DOHH2 (cell line): ENCODE measurements at regions not wholly inside any gene's neighbourhood (a gene's known extent, or its start where the extent isn't known, plus 50 kb on each side); places are given as distances from the start of the nearest gene placed in this dataset.

Experiments
- H3F3A ChIP-seq: fragments of 200-600 bp; sonication (generic), shearing (Covaris generic); 2 replicates; pipeline ENCODE4 v1.6.0; 2016; ENCODE audit warnings: antibody characterized with exemption, mild to moderate bottlenecking; ENCODE audit not compliant: control insufficient read depth, insufficient read depth
- H3K27ac ChIP-seq: fragments of 200-600 bp; sonication (generic); 2 replicates; pipeline ENCODE4 v1.5.1; 2014; ENCODE audit warnings: low read depth, mild to moderate bottlenecking, low read length, moderate library complexity
- H3K27me3 ChIP-seq: fragments of 200-600 bp; sonication (generic); 2 replicates; pipeline ENCODE4 v1.6.1; 2014; ENCODE audit warnings: mild to moderate bottlenecking, low read length, mixed read lengths; ENCODE audit not compliant: control insufficient read depth
- H3K36me3 ChIP-seq: fragments of 200-600 bp; sonication (generic); 2 replicates; pipeline ENCODE4 v1.6.1; 2014; ENCODE audit warnings: mild to moderate bottlenecking, low read length, moderate library complexity, mixed read lengths; ENCODE audit not compliant: control insufficient read depth
- H3K4me1 ChIP-seq: fragments of 200-600 bp; sonication (generic); 2 replicates; pipeline ENCODE4 v1.6.1; 2014; ENCODE audit warnings: mild to moderate bottlenecking, low read length, mixed read lengths; ENCODE audit not compliant: control insufficient read depth
- H3K4me2 ChIP-seq: fragments of 200-600 bp; sonication (generic); 2 replicates; pipeline ENCODE4 v1.6.0; 2014; ENCODE audit warnings: mild to moderate bottlenecking, low read length, moderate library complexity
- H3K4me3 ChIP-seq: fragments of 200-600 bp; sonication (generic); 2 replicates; pipeline ENCODE4 v1.5.1; 2014; ENCODE audit warnings: mild to moderate bottlenecking, low read length, mixed read lengths
- H3K79me2 ChIP-seq: fragments of 200-600 bp; sonication (generic); 2 replicates; pipeline ENCODE4 v1.6.1; 2014; ENCODE audit warnings: mild to moderate bottlenecking, low read length, mixed read lengths; ENCODE audit not compliant: control insufficient read depth
- H3K9me2 ChIP-seq: fragments of 200-600 bp; sonication (generic); replicated peaks from 2 replicates; pipeline ENCODE4 v1.6.1; 2014; ENCODE audit warnings: mild to moderate bottlenecking, low read length, mixed read lengths; ENCODE audit not compliant: control insufficient read depth
- H3K9me3 ChIP-seq: fragments of 200-600 bp; sonication (generic); 2 replicates; pipeline ENCODE4 v1.6.1; 2014; ENCODE audit warnings: antibody characterized with exemption, low read length, mixed read lengths; ENCODE audit not compliant: control insufficient read depth, insufficient read depth
- H4K20me1 ChIP-seq: fragments of 200-600 bp; sonication (generic); 2 replicates; pipeline ENCODE4 v1.6.0; 2014; ENCODE audit warnings: low read depth, mild to moderate bottlenecking, antibody characterized with exemption, low read length, moderate library complexity; ENCODE audit not compliant: control insufficient read depth, insufficient read depth
- CTCF ChIP-seq: fragments of 200-600 bp; sonication (generic); IDR thresholded peaks from one replicate; pipeline ENCODE4 v1.5.1; 2014; ENCODE audit warnings: antibody characterized with exemption, mild to moderate bottlenecking, low read depth, low read length; ENCODE audit not compliant: poor library complexity, severe bottlenecking
- EZH2phosphoT487 ChIP-seq: fragments of 200-600 bp; sonication (generic); IDR thresholded peaks from 2 replicates; pipeline ENCODE4 v1.6.1; 2017; ENCODE audit warnings: borderline replicate concordance, mild to moderate bottlenecking, antibody characterized with exemption, low read length, moderate library complexity, mixed read lengths

GRCh38 chr2:177031438-177032180 lies 181.0 kb upstream of the HNRNPA3 start:
- Histone ChIP-seq H3K4me2 (no peak overlapping the region), H3K4me1 (no peaks in the 10 kb centered on the region), H4K20me1 (no peaks in the 10 kb centered on the region), H3K27me3 (peaks cover under 1% of the 10 kb centered on the region; the same call in 1 of the 2 replicates), H3F3A (no peaks in the 10 kb centered on the region), H3K36me3 (no peaks in the 10 kb centered on the region), H3K79me2 (no peaks in the 10 kb centered on the region), H3K9me2 (no peaks in the 10 kb centered on the region), H3K27ac (no peak overlapping the region), H3K4me3 (no peak overlapping the region), H3K9me3 (no peaks in the 10 kb centered on the region)
- TF ChIP-seq EZH2phosphoT487 = no peak
- no peak for TF ChIP-seq CTCF

DNA sequence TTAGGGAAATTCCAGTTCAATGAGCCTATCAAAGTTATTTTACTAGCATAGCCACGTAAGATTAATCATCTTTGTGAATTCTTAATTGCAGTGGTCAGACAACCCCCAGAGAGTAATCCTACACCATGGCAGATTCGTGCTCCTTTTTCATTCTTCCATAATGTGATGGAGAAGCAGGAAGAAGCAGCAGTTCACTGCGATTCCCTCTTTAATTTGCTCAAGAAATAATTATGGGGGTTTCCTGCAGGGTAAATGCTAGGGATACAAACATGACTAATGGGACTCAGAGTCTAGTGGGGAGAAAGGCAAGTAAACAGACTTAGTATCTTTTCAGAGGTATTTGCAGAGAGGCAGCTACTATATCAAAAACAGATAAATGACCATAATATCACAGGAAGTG lies 175.8 kb upstream of the HNRNPA3 start:
- H3F3A ChIP-seq = no peaks in the 10 kb centered on the region
- TF ChIP-seq EZH2phosphoT487 = no peak
- TF ChIP-seq CTCF = no peak
- H3K9me3 ChIP-seq = no peaks in the 10 kb centered on the region
- no peak overlapping the region for H3K27ac ChIP-seq
- no peak overlapping the region for H3K4me2 ChIP-seq
- H3K4me1 ChIP-seq = no peaks in the 10 kb centered on the region
- no peaks in the 10 kb centered on the region for H4K20me1 ChIP-seq
- H3K4me3 ChIP-seq = no peak overlapping the region
- H3K36me3 ChIP-seq = no peaks in the 10 kb centered on the region
- no peaks in the 10 kb centered on the region for H3K27me3 ChIP-seq
- no peaks in the 10 kb centered on the region for H3K9me2 ChIP-seq
- H3K79me2 ChIP-seq = no peaks in the 10 kb centered on the region

- H3K9me3 ChIP-seq = no peaks in the 10 kb centered on the region
- H3K4me1 ChIP-seq = no peaks in the 10 kb centered on the region
- no peak overlapping the region for H3K4me3 ChIP-seq
- no peaks in the 10 kb centered on the region for H3F3A ChIP-seq
- H4K20me1 ChIP-seq = no peaks in the 10 kb centered on the region
- H3K4me2 ChIP-seq = no peak overlapping the region
- H3K36me3 ChIP-seq = no peaks in the 10 kb centered on the region
- TF ChIP-seq EZH2phosphoT487 = no peak
- no peak for TF ChIP-seq CTCF
- H3K27me3 ChIP-seq = peaks cover 4% of the 10 kb centered on the region; the same call in 1 of the 2 replicates
- no peaks in the 10 kb centered on the region for H3K79me2 ChIP-seq
- no peak overlapping the region for H3K27ac ChIP-seq
- no peaks in the 10 kb centered on the region for H3K9me2 ChIP-seq
Observed at GRCh38 chr2:177037569-177037968, 175.0 kb upstream of the HNRNPA3 start.
